SK-N-SH treated with all-trans-retinoic acid at 6 μM for 48 hours (cell line): ENCODE measurements at regions not wholly inside any gene's neighbourhood (a gene's known extent, or its start where the extent isn't known, plus 50 kb on each side); places are given as distances from the start of the nearest gene placed in this dataset.
"Not testable (repeated sequence)": the region's sequence is repeated elsewhere in the genome, so short reads cannot be mapped to it uniquely, and the experiment has no call there.

Experiments used
- ATAC-seq: fragments of 200-7000 bp; cut with Tn5 transposase; 3 replicates; pipeline ENCODE4 v1.9.1; 2020; ENCODE audit warnings: mild to moderate bottlenecking, moderate library complexity
- ARNTL ChIP-seq: fragments of 450-650 bp; formaldehyde crosslinking; IDR thresholded peaks from 2 replicates; pipeline ENCODE4 v1.5.0; 2020; ENCODE audit warnings: low read depth, mild to moderate bottlenecking, moderate library complexity, borderline replicate concordance
- CSDC2 ChIP-seq: fragments of 250-450 bp; sonication (Bioruptor Pico); IDR thresholded peaks from 2 replicates; pipeline ENCODE4 v1.5.0; 2020; ENCODE audit warnings: mild to moderate bottlenecking, moderate library complexity
- ESRRG ChIP-seq: fragments of 250-450 bp; sonication (Bioruptor Pico); IDR thresholded peaks from 2 replicates; pipeline ENCODE4 v1.6.1; 2021; ENCODE audit warnings: mild to moderate bottlenecking
- GLIS3 ChIP-seq: fragments of 250-450 bp; sonication (Bioruptor Pico); IDR thresholded peaks from 2 replicates; pipeline ENCODE4 v1.5.0; 2020; ENCODE audit warnings: mild to moderate bottlenecking, moderate library complexity
- ISL1 ChIP-seq: fragments of 250-450 bp; sonication (Bioruptor Pico); IDR thresholded peaks from 2 replicates; pipeline ENCODE4 v2.1.2; 2022; ENCODE audit warnings: mild to moderate bottlenecking, moderate library complexity
- OSR1 ChIP-seq: fragments of 250-450 bp; sonication (Bioruptor Pico); IDR thresholded peaks from 2 replicates; pipeline ENCODE4 v1.8.0; 2022; ENCODE audit warnings: moderate library complexity, mild to moderate bottlenecking, inconsistent platforms
- PPARA ChIP-seq: fragments of 250-450 bp; sonication (Bioruptor Pico); IDR thresholded peaks from 2 replicates; pipeline ENCODE4 v1.5.0; 2020; ENCODE audit warnings: mild to moderate bottlenecking, borderline replicate concordance
- RARB ChIP-seq: fragments of 250-450 bp; sonication (Bioruptor Pico); IDR thresholded peaks from 2 replicates; pipeline ENCODE4 v1.8.0; 2021; ENCODE audit warnings: mild to moderate bottlenecking, moderate library complexity
- SNAI2 ChIP-seq: fragments of 250-450 bp; sonication (Bioruptor Pico); IDR thresholded peaks from 2 replicates; pipeline ENCODE4 v1.5.0; 2020; ENCODE audit warnings: mild to moderate bottlenecking, moderate library complexity
- TCF4 ChIP-seq: fragments of 250-450 bp; sonication (Bioruptor Pico); IDR thresholded peaks from 2 replicates; pipeline ENCODE4 v1.8.0; 2021; ENCODE audit warnings: mild to moderate bottlenecking, moderate library complexity, borderline replicate concordance
- TOX ChIP-seq: fragments of 250-450 bp; sonication (Bioruptor Pico); IDR thresholded peaks from 2 replicates; pipeline ENCODE4 v1.8.0; 2021; ENCODE audit warnings: mild to moderate bottlenecking, moderate library complexity, borderline replicate concordance
- ZFP30 ChIP-seq: fragments of 450-650 bp; formaldehyde crosslinking; IDR thresholded peaks from 2 replicates; pipeline ENCODE4 v1.5.0; 2022; ENCODE audit warnings: mild to moderate bottlenecking, moderate library complexity
- ZNF565 ChIP-seq: fragments of 450-650 bp; formaldehyde crosslinking; conservative IDR thresholded peaks from 2 replicates; pipeline ENCODE4 v1.5.0; 2020; ENCODE audit warnings: low read depth, mild to moderate bottlenecking, moderate library complexity
- ZNF70 ChIP-seq: fragments of 450-650 bp; formaldehyde crosslinking; IDR thresholded peaks from 2 replicates; pipeline ENCODE4 v1.5.0; 2020; ENCODE audit warnings: mild to moderate bottlenecking, moderate library complexity
- ZNF8 ChIP-seq: fragments of 450-650 bp; formaldehyde crosslinking; IDR thresholded peaks from 2 replicates; pipeline ENCODE4 v1.5.0; 2020; ENCODE audit warnings: mild to moderate bottlenecking, moderate library complexity
- TF ChIP-seq, protein P1 (sequence below): fragments of 250-450 bp; sonication (Bioruptor Pico); IDR thresholded peaks from 2 replicates; pipeline ENCODE4 v1.8.0; 2021; ENCODE audit warnings: low read depth, mild to moderate bottlenecking, moderate library complexity, borderline replicate concordance
- TF ChIP-seq, protein P2 (sequence below): fragments of 250-450 bp; sonication (Bioruptor Pico); IDR thresholded peaks from 2 replicates; pipeline ENCODE4 v1.5.0; 2020; ENCODE audit warnings: mild to moderate bottlenecking, moderate library complexity
- TF ChIP-seq, protein P3 (sequence below): fragments of 250-450 bp; sonication (Bioruptor Pico); IDR thresholded peaks from 2 replicates; pipeline ENCODE4 v1.5.1; 2021; ENCODE audit warnings: mild to moderate bottlenecking, moderate library complexity

DNA sequence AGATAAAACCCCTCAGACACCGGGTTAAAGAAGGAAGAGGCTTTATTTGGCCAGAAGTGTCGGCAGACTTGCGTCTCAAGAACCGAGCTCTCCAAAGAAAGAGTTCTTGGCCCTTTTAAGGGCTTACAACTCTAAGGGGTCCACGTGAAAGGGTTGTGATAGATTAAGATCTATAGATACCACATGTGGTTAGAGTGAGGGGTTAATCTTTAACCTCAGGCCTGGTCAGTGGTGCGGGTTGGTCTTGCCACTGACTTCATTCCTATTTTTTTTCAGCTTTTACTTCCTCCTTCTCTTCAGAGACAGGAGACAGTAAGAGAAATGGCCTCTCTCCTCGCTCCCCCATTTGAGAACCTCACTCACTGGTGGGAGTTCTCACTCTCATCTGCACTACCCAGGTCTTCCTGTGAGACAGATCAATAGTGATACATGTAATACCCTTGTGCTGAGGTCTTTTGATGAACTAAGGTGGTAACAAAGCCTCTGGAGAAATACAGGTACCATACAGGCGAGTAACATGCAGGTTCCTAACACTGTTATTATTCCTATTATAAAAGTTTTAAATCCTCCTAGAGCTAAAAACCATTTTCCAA is 52.4 kb upstream of the COX7C start:
- TF ChIP-seq TOX = no peak
- TF ChIP-seq ESRRG (CRISPR knock-in tag) = no peak
- TF ChIP-seq, protein P1, sequence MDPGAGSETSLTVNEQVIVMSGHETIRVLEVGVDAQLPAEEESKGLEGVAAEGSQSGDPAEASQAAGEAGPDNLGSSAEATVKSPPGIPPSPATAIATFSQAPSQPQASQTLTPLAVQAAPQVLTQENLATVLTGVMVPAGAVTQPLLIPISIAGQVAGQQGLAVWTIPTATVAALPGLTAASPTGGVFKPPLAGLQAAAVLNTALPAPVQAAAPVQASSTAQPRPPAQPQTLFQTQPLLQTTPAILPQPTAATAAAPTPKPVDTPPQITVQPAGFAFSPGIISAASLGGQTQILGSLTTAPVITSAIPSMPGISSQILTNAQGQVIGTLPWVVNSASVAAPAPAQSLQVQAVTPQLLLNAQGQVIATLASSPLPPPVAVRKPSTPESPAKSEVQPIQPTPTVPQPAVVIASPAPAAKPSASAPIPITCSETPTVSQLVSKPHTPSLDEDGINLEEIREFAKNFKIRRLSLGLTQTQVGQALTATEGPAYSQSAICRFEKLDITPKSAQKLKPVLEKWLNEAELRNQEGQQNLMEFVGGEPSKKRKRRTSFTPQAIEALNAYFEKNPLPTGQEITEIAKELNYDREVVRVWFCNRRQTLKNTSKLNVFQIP = no peak
- TF ChIP-seq, protein P2, sequence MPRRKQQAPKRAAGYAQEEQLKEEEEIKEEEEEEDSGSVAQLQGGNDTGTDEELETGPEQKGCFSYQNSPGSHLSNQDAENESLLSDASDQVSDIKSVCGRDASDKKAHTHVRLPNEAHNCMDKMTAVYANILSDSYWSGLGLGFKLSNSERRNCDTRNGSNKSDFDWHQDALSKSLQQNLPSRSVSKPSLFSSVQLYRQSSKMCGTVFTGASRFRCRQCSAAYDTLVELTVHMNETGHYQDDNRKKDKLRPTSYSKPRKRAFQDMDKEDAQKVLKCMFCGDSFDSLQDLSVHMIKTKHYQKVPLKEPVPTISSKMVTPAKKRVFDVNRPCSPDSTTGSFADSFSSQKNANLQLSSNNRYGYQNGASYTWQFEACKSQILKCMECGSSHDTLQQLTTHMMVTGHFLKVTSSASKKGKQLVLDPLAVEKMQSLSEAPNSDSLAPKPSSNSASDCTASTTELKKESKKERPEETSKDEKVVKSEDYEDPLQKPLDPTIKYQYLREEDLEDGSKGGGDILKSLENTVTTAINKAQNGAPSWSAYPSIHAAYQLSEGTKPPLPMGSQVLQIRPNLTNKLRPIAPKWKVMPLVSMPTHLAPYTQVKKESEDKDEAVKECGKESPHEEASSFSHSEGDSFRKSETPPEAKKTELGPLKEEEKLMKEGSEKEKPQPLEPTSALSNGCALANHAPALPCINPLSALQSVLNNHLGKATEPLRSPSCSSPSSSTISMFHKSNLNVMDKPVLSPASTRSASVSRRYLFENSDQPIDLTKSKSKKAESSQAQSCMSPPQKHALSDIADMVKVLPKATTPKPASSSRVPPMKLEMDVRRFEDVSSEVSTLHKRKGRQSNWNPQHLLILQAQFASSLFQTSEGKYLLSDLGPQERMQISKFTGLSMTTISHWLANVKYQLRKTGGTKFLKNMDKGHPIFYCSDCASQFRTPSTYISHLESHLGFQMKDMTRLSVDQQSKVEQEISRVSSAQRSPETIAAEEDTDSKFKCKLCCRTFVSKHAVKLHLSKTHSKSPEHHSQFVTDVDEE = no peak
- TF ChIP-seq RARB = no peak
- TF ChIP-seq, protein P3, sequence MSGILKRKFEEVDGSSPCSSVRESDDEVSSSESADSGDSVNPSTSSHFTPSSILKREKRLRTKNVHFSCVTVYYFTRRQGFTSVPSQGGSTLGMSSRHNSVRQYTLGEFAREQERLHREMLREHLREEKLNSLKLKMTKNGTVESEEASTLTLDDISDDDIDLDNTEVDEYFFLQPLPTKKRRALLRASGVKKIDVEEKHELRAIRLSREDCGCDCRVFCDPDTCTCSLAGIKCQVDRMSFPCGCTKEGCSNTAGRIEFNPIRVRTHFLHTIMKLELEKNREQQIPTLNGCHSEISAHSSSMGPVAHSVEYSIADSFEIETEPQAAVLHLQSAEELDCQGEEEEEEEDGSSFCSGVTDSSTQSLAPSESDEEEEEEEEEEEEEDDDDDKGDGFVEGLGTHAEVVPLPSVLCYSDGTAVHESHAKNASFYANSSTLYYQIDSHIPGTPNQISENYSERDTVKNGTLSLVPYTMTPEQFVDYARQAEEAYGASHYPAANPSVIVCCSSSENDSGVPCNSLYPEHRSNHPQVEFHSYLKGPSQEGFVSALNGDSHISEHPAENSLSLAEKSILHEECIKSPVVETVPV (CRISPR knock-in tag) = no peak
- TF ChIP-seq ZFP30 (CRISPR knock-in tag) = no peak
- no peak for TF ChIP-seq ZNF565 (CRISPR knock-in tag)
- no peak for TF ChIP-seq ZNF8 (CRISPR knock-in tag)
- TF ChIP-seq SNAI2 (CRISPR knock-in tag) = no peak
- TF ChIP-seq CSDC2 (CRISPR knock-in tag) = no peak
- no peak for TF ChIP-seq GLIS3 (CRISPR knock-in tag)
- no peak for TF ChIP-seq ISL1
- no peak for TF ChIP-seq OSR1 (CRISPR knock-in tag)
- no peak for TF ChIP-seq TCF4 (CRISPR knock-in tag)
- TF ChIP-seq ZNF70 (CRISPR knock-in tag) = no peak
- TF ChIP-seq ARNTL (CRISPR knock-in tag) = no peak
- TF ChIP-seq PPARA (CRISPR knock-in tag) = no peak

GRCh38 chr5:86566030-86566429 is 51.7 kb upstream of the COX7C start:
- not testable (repeated sequence) for ATAC-seq

More for the DNA sequence above, 52.4 kb upstream of the COX7C start:
- ATAC-seq = no peak
